NOMO-1 (cell line): ENCODE measurements at regions not wholly inside any gene's neighbourhood (a gene's known extent, or its start where the extent isn't known, plus 50 kb on each side); places are given as distances from the start of the nearest gene placed in this dataset.

Experiments used
- DNase-seq, 2 experiments: peaks; one replicate each; lab custom pipeline; 2025; ENCODE audit not compliant: unreplicated experiment in 2 of 2; lab: John Stamatoyannopoulos, UW

DNA sequence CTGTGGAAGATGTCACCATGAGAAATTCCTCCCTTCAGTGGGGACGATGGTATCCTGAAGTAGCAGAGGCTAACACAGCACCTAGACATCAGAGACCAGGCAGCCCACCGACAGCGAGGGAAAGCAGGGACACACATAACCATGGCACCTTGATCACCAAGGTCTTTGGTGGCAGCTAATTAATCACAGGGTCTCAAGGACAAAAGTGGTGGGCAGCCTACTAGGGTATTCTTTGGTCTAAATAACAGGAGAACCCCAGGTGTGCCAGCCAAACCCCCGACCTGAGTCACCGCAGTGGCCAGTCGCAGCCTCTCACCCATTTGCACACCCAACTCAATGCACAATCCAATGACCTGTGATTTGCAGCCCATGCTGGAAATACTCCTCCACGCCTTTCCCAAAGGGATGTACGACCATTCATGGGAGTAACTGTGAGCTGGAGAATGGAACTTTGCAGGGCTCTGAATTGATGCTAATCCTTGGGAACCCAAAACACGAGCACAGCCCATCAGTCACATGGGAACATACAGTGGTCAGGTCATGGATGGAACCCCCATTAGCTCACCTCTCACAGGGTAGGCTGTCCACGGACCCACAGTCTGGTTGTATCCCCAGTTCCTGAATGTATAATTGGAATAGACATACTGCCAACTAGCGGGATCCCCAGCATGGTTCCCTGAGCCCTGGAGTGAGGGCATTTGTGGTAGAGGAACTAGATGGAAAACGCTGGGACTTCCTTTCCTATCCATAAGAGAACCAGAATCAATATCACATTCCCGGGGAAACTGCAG, 58.7 kb upstream of the C14orf180 start:
- no peak for DNase-seq

DNA sequence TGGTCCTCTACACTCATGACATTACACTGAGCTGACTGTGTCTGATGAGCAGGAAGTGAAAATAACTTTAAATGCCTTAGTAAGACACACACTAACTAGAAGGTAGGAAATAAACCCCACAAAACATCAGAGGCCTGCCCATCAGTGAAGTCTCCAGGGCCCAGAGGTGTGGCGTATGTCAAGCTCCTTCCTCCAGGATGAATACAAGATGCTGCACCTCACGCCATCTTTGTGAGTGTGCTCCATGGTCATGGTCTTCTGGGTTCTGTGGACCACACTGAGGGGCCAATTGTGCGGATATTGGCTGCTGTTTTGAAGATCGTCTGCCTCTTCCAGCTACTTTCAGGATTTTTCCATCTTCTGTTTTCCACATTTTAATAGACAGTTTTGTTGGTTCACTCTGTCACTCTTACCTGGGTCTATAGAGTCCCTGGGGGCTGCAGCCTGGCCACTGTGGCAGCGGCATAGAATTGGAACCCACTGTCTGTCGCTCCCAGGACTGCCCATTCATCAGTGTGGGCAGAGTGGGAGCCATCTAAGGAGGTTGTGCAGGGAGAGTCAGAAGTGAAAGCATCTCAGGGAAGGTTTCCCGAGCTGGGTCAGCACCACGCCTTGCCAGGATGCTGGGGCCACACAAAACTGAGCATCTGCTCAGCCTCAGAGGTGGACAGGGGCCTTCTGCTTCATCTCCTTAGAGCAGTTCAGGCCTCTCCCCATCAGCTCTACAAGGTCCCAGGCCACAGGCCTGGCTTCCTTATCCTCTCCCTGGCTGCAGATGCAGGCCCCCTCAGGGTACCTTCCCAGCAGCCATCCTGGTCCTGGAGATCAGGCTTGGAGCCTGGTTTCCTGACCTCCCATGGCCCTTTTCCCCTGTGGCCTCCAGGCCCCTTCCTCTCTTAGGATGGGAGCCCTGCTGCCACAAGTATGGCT, 57.5 kb upstream of the C14orf180 start:
- no peak for DNase-seq

DNA sequence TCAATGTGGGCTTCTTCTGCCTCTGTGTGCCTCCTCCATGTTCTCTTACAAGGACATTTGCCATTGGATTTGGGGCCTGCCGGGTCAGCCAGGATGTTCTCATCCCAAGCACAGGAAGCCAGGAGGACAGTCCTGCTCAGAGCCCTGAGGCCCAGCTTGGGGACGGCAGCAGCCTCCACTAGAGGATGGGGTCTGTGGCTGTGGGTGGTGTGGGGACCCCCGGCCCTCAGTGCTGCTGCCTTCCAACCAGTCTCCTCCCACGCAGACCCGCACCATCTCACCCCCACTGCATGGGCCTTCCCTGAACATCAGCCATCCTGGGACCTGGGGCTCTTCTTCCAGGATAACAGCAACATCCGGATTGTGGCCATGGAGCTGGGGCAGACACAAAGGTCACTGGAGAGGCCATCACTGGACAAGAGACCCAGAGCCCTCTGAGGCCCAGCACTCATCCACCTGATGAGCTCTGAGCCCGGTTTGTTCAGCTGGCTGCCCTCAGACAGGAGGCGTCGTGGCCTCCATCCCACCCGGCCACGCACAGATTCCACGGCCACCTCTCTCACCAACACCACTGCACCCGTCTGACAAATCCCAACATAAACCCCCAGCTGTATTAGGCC, 56.5 kb upstream of the C14orf180 start:
- no peak for DNase-seq

DNA sequence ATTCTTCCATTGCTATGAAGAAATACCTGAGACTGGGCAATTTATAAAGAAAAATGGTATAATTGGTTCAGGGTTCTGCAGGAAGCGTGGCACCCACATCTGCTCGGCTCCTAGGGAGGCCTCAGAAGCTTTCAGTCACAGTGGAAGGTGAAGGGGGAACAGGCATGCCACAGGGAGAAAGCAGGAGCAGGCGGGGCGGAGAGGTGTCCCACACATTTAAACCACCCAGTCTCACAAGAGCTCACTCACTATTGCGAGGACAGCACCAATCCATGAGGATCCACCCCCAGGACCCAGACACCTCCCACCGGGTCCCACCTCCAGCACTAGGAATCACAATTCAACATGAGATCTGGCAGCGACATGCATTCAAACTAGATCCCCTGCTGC, 56.0 kb upstream of the C14orf180 start:
- no peak for DNase-seq

DNA sequence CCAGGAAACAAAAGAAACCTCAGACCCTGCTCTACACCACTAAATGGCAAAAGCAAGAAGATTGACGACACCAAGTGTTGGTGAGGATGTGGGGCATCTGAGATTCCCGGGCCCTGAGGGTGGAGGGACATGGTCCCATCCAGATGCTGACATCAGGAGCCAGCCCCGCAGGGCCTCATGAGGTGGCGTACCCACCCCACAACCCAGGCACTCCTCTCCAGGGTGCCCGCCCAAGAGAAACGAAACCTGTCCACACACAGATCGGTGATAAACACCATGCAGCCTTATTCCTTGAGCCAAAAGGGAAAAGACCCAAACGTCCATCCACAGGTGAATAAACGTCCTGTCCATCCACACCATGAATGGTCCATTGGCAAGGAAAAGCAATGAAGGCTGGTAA, 54.8 kb upstream of the C14orf180 start:
- DNase-seq: no peak

DNA sequence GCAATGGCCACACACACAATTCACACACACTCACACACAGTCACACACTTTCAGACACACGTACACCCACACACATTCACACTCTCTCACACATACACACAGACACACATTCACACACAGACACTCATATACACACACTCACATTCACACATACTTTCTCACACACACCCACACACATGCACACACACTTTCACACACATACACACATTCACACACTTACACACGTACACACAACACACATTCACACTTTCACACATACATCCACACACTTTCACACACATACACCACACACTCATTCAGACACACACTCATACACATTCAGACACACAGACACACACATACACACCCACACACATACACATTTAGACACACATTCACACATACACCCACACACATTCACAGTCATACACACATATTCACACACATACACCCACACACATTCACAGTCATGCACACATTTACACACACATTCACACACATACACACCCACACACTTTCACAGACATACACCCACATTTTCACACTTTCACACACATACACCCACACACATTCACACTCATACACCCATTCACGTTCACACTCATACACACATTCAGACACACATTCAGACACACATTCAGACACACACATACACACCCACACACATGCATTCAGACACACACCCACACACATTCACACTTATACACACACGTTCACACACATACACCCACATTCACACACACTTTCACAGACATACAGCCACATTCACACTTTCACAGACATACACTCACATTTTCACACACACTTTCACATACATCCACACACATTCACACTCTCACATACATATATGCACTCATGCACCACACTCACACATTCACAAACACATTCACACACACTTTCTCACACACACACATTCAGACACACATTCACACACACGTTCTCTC, 52.6 kb upstream of the C14orf180 start:
- no peak for DNase-seq

DNA sequence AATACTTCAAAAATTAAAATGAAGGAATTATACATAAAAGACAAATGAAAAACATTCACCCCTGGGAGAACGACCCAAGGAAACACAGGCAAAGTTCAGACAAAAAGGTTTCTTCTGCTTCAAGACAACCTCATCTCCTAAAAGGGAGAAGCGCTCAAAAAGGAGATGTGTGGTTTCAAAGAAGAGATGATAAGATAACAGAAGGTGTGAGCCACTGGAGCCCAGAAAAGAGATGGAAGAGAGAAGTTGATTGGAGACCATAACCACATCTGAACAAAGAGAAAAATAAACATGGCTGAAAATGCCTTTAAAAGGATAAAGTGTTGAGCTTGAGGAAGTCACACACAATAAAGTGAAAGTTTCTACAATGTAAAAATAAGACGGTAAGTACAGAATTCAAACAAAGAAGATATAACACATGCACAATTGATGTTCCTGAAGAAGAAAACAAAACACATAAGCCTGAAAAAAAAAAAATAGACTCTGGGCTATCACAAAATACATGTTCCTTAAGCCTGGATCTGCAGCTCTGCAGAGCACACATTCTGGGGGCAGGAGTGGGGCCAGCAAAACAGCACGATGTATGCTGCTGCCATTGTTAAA, 51.6 kb upstream of the C14orf180 start:
- no peak for DNase-seq

DNA sequence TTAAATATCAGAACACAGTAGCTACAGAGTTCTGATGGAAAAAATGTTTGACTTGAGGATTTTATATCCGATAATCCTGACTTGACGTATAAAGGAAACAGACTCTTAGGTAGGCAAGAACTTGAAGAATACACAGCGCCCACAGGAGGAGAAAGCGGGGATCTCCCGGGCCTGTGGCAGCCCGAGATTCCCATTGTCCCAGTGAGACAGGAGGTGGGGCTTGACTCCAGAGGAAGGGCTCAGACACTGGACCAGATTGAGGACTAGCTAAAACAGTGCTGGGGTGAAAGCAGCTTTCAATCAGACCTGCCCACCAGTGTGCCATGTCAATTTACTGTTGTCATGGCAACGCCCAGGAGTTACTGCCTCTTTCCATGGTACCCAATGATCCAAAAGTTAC, 51.1 kb upstream of the C14orf180 start:
- DNase-seq: no peak
